ENCODE measurements at regions not wholly inside any gene's neighbourhood (a gene's known extent, or its start where the extent isn't known, plus 50 kb on each side); places are given as distances from the start of the nearest gene placed in this dataset.
"Not testable (repeated sequence)": the region's sequence is repeated elsewhere in the genome, so short reads cannot be mapped to it uniquely, and the experiment has no call there.

- no peak for TF ChIP-seq CTCF (conservative IDR thresholded peaks at IDR 0.05; ENCODE audit: low read depth, low read length)
- no peak for TF ChIP-seq EZH2 (IDR thresholded peaks at IDR 0.05; ENCODE audit: borderline replicate concordance, low read depth, low read length, poor library complexity, severe bottlenecking)
- no TSS peak for BruUV-seq (replicated peaks)
- no peaks in the 10 kb centered on the region for H3K4me1 ChIP-seq (ENCODE audit: insufficient read depth, low read length, poor library complexity, severe bottlenecking)
- ChIA-PET CTCF (no interaction called here), POLR2A (ENCODE audit: low non-redundant PET) (no interaction called here)
- no peak overlapping the region for H3K27ac ChIP-seq (ENCODE audit: low read depth, low read length, poor library complexity, severe bottlenecking)
- no peak for DNase-seq (ENCODE audit: low spot score)
- intact Hi-C loops (cut with micrococcal nuclease; ENCODE audit: unreplicated experiment), result no loop called here
- H3K27me3 ChIP-seq (replicated peaks; ENCODE audit: insufficient read depth, low read depth, low read length, poor library complexity), result peaks cover 52% of the 10 kb centered on the region
- H3K36me3 ChIP-seq (ENCODE audit: insufficient read depth, low read length, poor library complexity, severe bottlenecking), result no peaks in the 10 kb centered on the region
- H3K9me3 ChIP-seq (ENCODE audit: low read depth, low read length, poor library complexity, severe bottlenecking), result no peaks in the 10 kb centered on the region
- no peak overlapping the region for H3K4me3 ChIP-seq (ENCODE audit: low read depth, low read length, poor library complexity, severe bottlenecking)
These were observed 404.6 kb upstream of the FAT1 start for GRCh38 chr4:187128222-187128621.

- intact Hi-C loops (cut with micrococcal nuclease; ENCODE audit: unreplicated experiment), result no loop called here
- CTCF ChIA-PET, result no interaction called here
- H3K27me3 ChIP-seq (replicated peaks; ENCODE audit: insufficient read depth, low read depth, low read length, poor library complexity), result peaks cover 54% of the 10 kb centered on the region
- H3K4me1 ChIP-seq (ENCODE audit: insufficient read depth, low read length, poor library complexity, severe bottlenecking), result no peaks in the 10 kb centered on the region
- no peaks in the 10 kb centered on the region for H3K36me3 ChIP-seq (ENCODE audit: insufficient read depth, low read length, poor library complexity, severe bottlenecking)
- POLR2A ChIA-PET (ENCODE audit: low non-redundant PET), result no interaction called here
- no peaks in the 10 kb centered on the region for H3K9me3 ChIP-seq (ENCODE audit: low read depth, low read length, poor library complexity, severe bottlenecking)
- no TSS peak for BruUV-seq (replicated peaks)
- TF ChIP-seq CTCF (conservative IDR thresholded peaks at IDR 0.05; ENCODE audit: low read depth, low read length) (no peak), EZH2 (IDR thresholded peaks at IDR 0.05; ENCODE audit: borderline replicate concordance, low read depth, low read length, poor library complexity, severe bottlenecking) (no peak)
- no peak overlapping the region for H3K4me3 ChIP-seq (ENCODE audit: low read depth, low read length, poor library complexity, severe bottlenecking)
- DNase-seq (ENCODE audit: low spot score), result no peak
- no peak overlapping the region for H3K27ac ChIP-seq (ENCODE audit: low read depth, low read length, poor library complexity, severe bottlenecking)
These were observed 405.3 kb upstream of the FAT1 start for GRCh38 chr4:187128976-187129375.

GRCh38 chr4:187131826-187132225 is 408.2 kb upstream of the FAT1 start:
- POLR2A ChIA-PET (ENCODE audit: low non-redundant PET); H3K27ac ChIP-seq (ENCODE audit: low read depth, low read length, poor library complexity, severe bottlenecking); H3K4me3 ChIP-seq (ENCODE audit: low read depth, low read length, poor library complexity, severe bottlenecking); intact Hi-C loops (cut with micrococcal nuclease; ENCODE audit: unreplicated experiment); H3K36me3 ChIP-seq (ENCODE audit: insufficient read depth, low read length, poor library complexity, severe bottlenecking); CTCF ChIA-PET; BruUV-seq (replicated peaks); H3K4me1 ChIP-seq (ENCODE audit: insufficient read depth, low read length, poor library complexity, severe bottlenecking); H3K9me3 ChIP-seq (ENCODE audit: low read depth, low read length, poor library complexity, severe bottlenecking); DNase-seq (ENCODE audit: low spot score): not testable (repeated sequence)
- peaks cover 52% of the 10 kb centered on the region for H3K27me3 ChIP-seq (replicated peaks; ENCODE audit: insufficient read depth, low read depth, low read length, poor library complexity)

- intact Hi-C loops (cut with micrococcal nuclease; ENCODE audit: unreplicated experiment), result no loop called here
- H3K27me3 ChIP-seq (replicated peaks; ENCODE audit: insufficient read depth, low read depth, low read length, poor library complexity), result peaks cover 55% of the 10 kb centered on the region
- no peak overlapping the region for H3K4me3 ChIP-seq (ENCODE audit: low read depth, low read length, poor library complexity, severe bottlenecking)
- H3K9me3 ChIP-seq (ENCODE audit: low read depth, low read length, poor library complexity, severe bottlenecking), result no peaks in the 10 kb centered on the region
- BruUV-seq (replicated peaks), result no TSS peak
- H3K4me1 ChIP-seq (ENCODE audit: insufficient read depth, low read length, poor library complexity, severe bottlenecking), result no peaks in the 10 kb centered on the region
- TF ChIP-seq CTCF (conservative IDR thresholded peaks at IDR 0.05; ENCODE audit: low read depth, low read length), result no peak
- TF ChIP-seq EZH2 (IDR thresholded peaks at IDR 0.05; ENCODE audit: borderline replicate concordance, low read depth, low read length, poor library complexity, severe bottlenecking), result no peak
- ChIA-PET POLR2A (ENCODE audit: low non-redundant PET) (no interaction called here), CTCF (interaction anchor here (0.6 kb wide), 1 partner anchor 466 kb away, joined by 5 read pairs; no protein-coding TSS in a partner anchor)
- no peaks in the 10 kb centered on the region for H3K36me3 ChIP-seq (ENCODE audit: insufficient read depth, low read length, poor library complexity, severe bottlenecking)
- H3K27ac ChIP-seq (ENCODE audit: low read depth, low read length, poor library complexity, severe bottlenecking), result no peak overlapping the region
- DNase-seq (ENCODE audit: low spot score), result no peak
These were observed 412.2 kb upstream of the FAT1 start for GRCh38 chr4:187135878-187136277.

All from A673 (cell line).